ENCODE measurements at regions not wholly inside any gene's neighbourhood (a gene's known extent, or its start where the extent isn't known, plus 50 kb on each side); places are given as distances from the start of the nearest gene placed in this dataset.

DNA sequence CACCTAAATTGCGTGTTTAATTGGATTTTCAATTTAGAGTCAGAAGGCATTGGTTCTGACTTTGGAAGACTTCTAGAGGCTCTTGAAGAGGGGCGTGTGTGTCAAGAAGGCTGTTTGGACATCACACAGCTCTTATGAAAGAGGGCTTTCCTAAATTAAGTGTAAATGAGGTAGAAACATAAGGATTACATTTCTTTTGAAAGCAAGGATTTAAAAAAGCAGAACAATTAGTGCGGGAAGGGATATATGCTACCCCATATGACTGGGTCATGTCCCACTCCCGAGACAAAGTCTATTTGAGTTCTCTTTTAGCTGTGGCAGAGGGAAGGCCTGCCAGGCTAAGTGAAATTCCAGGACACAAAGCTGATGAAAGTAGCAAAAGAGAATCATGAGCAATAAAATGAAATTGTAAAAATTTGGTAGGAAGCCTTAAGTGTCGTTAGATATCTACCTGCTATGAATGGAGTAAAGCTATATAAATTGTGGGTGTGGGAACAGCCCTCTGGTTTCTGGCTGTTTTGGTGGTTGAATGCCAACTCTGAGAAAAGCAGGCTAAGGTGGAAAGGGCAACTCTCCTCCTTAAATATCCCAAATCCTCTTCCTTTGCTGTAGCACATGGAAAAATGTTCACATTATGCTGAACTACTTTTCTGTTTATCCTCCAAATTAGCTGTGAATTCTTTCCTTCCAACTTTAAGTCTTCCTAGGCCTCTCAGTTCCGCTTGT is 100.6 kb upstream of the TSC22D2 start:
- CTCF ChIA-PET = interaction anchor here (1.0 kb wide), 1 partner anchor 10 kb away, joined by 3 read pairs; no protein-coding TSS in a partner anchor
- H3K4me3 Mint-ChIP-seq = no peak overlapping the region
- ATAC-seq (ENCODE audit: poor library complexity) (no peak), DNase-seq (no peak)
- intact Hi-C loops (cut with DNase I, micrococcal nuclease) = no loop called here
- H3K27me3 ChIP-seq (ENCODE audit: control insufficient read depth in 1 of 2, insufficient read depth in 2 of 2, low read length in 2 of 2) = peaks cover 7 to 27% of the 10 kb centered on the region in 2 experiments
- H3K9me3 ChIP-seq (ENCODE audit: control insufficient read depth in 1 of 2, insufficient read depth in 1 of 2, low read length in 2 of 2) = no peaks in the 10 kb centered on the region
- H3K4me1 ChIP-seq (ENCODE audit: insufficient read depth, low read length) = no peaks in the 10 kb centered on the region
- no peaks in the 10 kb centered on the region for H3K36me3 Mint-ChIP-seq (ENCODE audit: low read depth)
- H3K4me1 Mint-ChIP-seq (ENCODE audit: low read depth) = no peaks in the 10 kb centered on the region
- peaks cover 38% of the 10 kb centered on the region for H3K27me3 Mint-ChIP-seq
- H3K9me3 Mint-ChIP-seq = no peaks in the 10 kb centered on the region
- H3K4me3 ChIP-seq (ENCODE audit: low read length) = no peak overlapping the region
- H3K36me3 ChIP-seq (ENCODE audit: insufficient read depth, low read length) = no peaks in the 10 kb centered on the region
- H3K27ac Mint-ChIP-seq = no peak overlapping the region
- no peak overlapping the region for H3K27ac ChIP-seq (ENCODE audit: low read depth in 1 of 2, low read length in 2 of 2)
- TF ChIP-seq, protein P1, sequence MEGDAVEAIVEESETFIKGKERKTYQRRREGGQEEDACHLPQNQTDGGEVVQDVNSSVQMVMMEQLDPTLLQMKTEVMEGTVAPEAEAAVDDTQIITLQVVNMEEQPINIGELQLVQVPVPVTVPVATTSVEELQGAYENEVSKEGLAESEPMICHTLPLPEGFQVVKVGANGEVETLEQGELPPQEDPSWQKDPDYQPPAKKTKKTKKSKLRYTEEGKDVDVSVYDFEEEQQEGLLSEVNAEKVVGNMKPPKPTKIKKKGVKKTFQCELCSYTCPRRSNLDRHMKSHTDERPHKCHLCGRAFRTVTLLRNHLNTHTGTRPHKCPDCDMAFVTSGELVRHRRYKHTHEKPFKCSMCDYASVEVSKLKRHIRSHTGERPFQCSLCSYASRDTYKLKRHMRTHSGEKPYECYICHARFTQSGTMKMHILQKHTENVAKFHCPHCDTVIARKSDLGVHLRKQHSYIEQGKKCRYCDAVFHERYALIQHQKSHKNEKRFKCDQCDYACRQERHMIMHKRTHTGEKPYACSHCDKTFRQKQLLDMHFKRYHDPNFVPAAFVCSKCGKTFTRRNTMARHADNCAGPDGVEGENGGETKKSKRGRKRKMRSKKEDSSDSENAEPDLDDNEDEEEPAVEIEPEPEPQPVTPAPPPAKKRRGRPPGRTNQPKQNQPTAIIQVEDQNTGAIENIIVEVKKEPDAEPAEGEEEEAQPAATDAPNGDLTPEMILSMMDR (IDR thresholded peaks at IDR 0.05) = no peak
- POLR2A ChIA-PET = no interaction called here

DNA sequence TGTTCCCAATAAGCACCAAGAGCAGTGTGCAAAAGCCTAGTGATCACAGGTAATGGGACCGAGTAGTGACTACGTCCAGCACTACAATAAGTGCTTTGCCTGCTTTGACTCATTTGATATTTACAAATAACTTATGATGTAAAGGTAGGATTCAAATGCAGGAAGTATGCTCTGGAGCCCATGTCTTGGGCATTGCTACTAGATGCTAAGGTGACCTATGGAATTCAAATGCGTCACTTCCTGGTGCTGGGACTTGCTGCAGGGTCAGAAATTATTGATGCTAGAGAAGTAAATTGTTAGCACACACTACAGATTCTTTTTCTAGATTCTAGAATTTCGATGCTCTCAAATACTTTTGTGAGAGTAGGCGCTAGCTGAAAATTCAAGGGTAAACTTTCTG is 101.2 kb upstream of the TSC22D2 start:
- Histone ChIP-seq H3K27ac (ENCODE audit: low read depth in 1 of 2, low read length in 2 of 2) (no peak overlapping the region), H3K9me3 (ENCODE audit: control insufficient read depth in 1 of 2, insufficient read depth in 1 of 2, low read length in 2 of 2) (no peaks in the 10 kb centered on the region), H3K27me3 (ENCODE audit: control insufficient read depth in 1 of 2, insufficient read depth in 2 of 2, low read length in 2 of 2) (peaks cover 7 to 27% of the 10 kb centered on the region in 2 experiments), H3K36me3 (ENCODE audit: insufficient read depth, low read length) (no peaks in the 10 kb centered on the region), H3K4me1 (ENCODE audit: insufficient read depth, low read length) (no peaks in the 10 kb centered on the region), H3K4me3 (ENCODE audit: low read length) (no peak overlapping the region)
- CTCF ChIA-PET = interaction anchor here (1.0 kb wide), 1 partner anchor 10 kb away, joined by 3 read pairs; no protein-coding TSS in a partner anchor
- no peak for ATAC-seq (ENCODE audit: poor library complexity)
- intact Hi-C loops (cut with DNase I, micrococcal nuclease) = no loop called here
- Mint-ChIP-seq H3K27me3 (peaks cover 41% of the 10 kb centered on the region), H3K9me3 (no peaks in the 10 kb centered on the region), H3K27ac (no peak overlapping the region), H3K4me1 (ENCODE audit: low read depth) (no peaks in the 10 kb centered on the region), H3K4me3 (no peak overlapping the region), H3K36me3 (ENCODE audit: low read depth) (no peaks in the 10 kb centered on the region)
- no peak for DNase-seq
- TF ChIP-seq, protein P1 (IDR thresholded peaks at IDR 0.05) = no peak
- POLR2A ChIA-PET = no interaction called here

DNA sequence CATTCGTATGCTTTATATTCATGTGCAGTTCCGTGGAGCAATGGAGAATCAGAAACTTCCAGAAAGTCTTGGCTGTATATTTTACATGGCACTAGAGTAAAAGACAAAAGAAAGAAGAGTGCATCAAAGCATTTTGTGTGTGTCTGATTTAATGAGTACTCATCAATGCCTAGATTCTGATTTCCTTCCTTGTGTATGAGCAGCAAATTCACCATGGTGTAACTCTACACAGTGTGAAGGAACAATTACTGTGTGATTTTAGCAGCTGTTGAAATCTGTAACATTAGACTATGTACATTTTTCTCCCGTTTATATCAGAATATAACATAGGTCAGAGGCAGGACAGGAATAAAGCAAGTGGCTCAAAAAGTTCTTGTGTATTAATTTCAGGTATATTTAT is 102.0 kb upstream of the TSC22D2 start:
- H3K4me3 Mint-ChIP-seq = no peak overlapping the region
- H3K27ac ChIP-seq (ENCODE audit: low read depth in 1 of 2, low read length in 2 of 2) = no peak overlapping the region
- ChIA-PET CTCF (no interaction called here), POLR2A (no interaction called here)
- H3K4me1 ChIP-seq (ENCODE audit: insufficient read depth, low read length) = no peaks in the 10 kb centered on the region
- DNase-seq (no peak), ATAC-seq (ENCODE audit: poor library complexity) (no peak)
- peaks cover 45% of the 10 kb centered on the region for H3K27me3 Mint-ChIP-seq
- no peaks in the 10 kb centered on the region for H3K9me3 ChIP-seq (ENCODE audit: control insufficient read depth in 1 of 2, insufficient read depth in 1 of 2, low read length in 2 of 2)
- H3K27me3 ChIP-seq (ENCODE audit: control insufficient read depth in 1 of 2, insufficient read depth in 2 of 2, low read length in 2 of 2) = peaks cover 7 to 33% of the 10 kb centered on the region in 2 experiments
- no peaks in the 10 kb centered on the region for H3K36me3 ChIP-seq (ENCODE audit: insufficient read depth, low read length)
- TF ChIP-seq, protein P1 (IDR thresholded peaks at IDR 0.05) = no peak
- no peaks in the 10 kb centered on the region for H3K36me3 Mint-ChIP-seq (ENCODE audit: low read depth)
- H3K4me3 ChIP-seq (ENCODE audit: low read length) = no peak overlapping the region
- H3K27ac Mint-ChIP-seq = no peak overlapping the region
- intact Hi-C loops (cut with DNase I, micrococcal nuclease) = no loop called here
- H3K4me1 Mint-ChIP-seq (ENCODE audit: low read depth) = no peaks in the 10 kb centered on the region
- H3K9me3 Mint-ChIP-seq = no peaks in the 10 kb centered on the region
